ENCODE measurements at regions not wholly inside any gene's neighbourhood (a gene's known extent, or its start where the extent isn't known, plus 50 kb on each side); places are given as distances from the start of the nearest gene placed in this dataset.
"Not testable (repeated sequence)": the region's sequence is repeated elsewhere in the genome, so short reads cannot be mapped to it uniquely, and the experiment has no call there.

DNA sequence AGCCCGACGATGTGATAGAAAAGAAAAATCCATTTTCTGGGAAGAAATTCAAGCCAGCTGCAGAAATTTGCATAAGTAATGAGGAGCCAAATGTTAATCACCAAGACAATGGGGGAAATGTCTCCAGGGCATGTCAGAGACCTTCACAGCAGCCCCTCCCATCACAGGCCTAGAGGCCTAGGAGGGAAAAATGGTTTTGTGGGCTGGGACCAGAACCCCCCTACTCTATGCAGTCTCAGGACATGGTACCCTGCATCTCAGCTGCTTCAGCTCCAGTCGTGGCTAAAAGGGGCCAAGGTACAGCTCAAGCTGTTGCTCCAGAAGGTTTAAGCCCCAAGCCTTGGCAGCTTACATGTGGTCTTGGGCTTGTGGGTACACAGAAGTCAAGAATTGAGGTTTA lies 155.5 kb upstream of the FOXQ1 start:
- not testable (repeated sequence) for DNase-seq (ENCODE audit: low read depth in 2 of 2, low spot score in 1 of 2)

DNA sequence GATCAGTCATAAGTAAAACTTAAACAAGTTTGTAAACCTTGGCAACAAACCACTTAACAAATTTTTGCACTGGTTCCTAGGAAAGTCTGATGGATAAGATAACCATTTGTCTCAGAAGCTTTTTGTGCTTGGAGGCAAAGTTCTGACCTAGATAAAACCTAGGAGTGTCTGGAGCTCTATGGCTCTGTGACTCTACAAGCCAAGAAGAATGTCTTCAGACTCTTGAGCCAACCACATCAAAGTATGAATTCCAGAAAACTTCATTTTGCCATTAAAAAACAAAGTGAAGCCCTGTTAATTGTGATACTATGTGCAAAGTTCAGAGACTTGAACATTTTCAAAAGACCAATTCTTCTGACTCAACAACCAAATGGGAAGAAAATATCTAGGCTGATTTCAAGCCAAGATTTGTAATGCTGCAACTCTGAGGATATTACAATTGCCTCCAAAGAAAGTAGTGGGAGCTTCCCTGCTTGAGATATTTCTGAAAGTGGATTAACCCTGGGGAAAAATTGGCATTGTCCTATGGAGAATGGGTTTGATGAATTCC lies 158.1 kb upstream of the FOXQ1 start:
- DNase-seq (ENCODE audit: low read depth in 2 of 2, low spot score in 1 of 2), result no peak

DNA sequence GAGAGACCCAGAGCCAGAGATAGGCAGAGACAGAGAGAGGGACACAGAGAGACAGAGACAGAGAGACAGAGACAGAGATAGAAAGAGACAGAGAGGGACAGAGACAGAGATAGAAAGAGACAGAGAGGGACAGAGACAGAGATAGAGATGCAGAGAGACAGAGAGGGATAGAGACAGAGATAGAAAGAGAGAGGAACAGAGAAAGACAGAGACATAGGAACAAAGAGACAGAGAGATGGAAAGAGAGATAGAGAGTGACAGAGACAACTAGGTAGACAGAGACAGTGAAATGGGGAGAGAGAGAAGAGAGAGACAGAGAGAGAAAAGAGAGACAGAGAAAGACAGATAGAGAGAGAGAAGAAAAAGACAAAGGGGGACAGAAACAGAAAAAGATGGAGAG lies 165.4 kb upstream of the FOXQ1 start:
- no peak for DNase-seq (ENCODE audit: low read depth in 2 of 2, low spot score in 1 of 2)

DNA sequence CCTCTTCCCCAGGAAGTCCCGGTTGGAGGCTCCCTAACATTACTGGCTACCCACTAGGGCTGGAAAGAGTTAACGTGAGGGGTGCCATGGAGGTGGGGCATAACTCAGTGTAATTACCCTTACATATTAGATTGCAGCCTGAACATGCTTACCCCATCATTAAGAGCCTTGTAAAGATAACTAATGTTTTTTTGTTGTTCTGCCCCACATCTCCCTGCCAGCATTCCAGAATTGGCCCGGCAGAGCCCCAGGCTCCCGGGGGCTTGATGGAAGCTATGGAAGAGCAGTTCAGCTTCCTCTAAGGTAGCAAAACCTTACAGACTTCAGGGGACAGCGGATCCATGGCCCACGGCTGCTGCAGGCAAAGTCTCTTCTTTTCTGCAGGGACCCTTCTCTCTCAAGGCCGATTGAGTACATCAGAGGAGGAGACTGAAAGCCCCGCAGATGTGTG lies 166.1 kb upstream of the FOXQ1 start:
- DNase-seq (ENCODE audit: low read depth in 2 of 2, low spot score in 1 of 2), result no peak

DNA sequence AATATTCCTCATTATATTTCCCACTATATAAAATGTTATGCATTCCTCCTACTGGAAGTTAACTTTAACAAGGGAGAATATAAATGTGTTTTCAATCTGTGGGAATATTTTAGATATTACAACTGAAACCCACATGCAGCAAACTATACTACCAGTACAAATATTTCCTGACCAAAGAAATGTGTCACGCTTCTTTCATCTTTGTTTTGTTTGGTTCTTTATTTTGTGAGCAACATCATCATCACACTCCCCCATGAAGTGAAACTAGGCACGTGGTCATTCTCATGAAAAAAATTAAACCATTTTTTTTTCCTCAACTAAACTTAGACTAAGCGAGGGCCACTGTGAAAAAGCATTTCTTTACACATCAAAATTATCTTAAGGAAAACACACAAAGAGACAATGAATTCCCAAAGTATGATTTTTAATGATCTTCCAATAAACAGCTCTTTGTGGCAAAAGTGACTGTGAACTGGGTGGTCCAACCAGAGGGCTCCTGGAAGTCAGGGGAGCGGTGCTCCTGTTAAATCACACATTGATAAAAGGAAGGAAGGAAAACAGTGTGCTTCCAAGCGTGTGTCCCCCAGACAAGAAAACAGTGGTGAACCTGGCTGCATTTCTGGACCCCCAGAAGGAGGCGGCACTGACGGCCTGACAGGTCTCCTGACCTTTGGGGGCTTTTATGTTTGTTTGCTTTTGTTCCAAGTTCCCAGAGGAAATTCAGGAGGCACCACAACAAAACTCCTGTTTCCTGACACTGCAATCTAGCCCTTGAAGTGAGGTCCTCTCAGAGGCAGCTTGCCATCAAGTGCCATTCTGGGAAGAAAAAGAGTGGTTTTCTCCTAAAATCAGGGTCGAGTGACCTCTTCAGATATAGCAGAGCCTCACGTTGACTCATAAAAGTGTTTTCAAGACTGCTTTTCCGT lies 166.8 kb upstream of the FOXQ1 start:
- no peak for DNase-seq (ENCODE audit: low read depth in 2 of 2, low spot score in 1 of 2)

DNA sequence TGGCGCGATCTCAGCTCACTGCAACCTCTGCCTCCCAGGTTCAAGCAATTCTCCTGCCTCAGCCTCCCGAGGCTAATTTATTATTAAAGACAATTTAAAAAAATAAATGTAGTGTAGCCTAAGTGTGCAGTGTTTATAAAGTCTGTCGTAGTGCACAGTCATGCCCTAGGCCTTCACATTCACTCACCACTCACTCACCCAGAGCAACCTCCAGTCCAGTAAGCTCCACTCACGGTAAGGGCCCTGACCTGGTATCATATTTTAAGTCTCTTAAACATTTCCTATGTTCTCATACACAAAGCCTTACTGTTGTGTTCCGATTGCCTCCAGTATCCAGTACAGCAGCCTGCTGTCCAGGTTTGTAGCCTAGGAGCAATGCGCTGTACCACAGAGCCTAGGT lies 168.2 kb upstream of the FOXQ1 start:
- no peak for DNase-seq (ENCODE audit: low read depth in 2 of 2, low spot score in 1 of 2)

DNA sequence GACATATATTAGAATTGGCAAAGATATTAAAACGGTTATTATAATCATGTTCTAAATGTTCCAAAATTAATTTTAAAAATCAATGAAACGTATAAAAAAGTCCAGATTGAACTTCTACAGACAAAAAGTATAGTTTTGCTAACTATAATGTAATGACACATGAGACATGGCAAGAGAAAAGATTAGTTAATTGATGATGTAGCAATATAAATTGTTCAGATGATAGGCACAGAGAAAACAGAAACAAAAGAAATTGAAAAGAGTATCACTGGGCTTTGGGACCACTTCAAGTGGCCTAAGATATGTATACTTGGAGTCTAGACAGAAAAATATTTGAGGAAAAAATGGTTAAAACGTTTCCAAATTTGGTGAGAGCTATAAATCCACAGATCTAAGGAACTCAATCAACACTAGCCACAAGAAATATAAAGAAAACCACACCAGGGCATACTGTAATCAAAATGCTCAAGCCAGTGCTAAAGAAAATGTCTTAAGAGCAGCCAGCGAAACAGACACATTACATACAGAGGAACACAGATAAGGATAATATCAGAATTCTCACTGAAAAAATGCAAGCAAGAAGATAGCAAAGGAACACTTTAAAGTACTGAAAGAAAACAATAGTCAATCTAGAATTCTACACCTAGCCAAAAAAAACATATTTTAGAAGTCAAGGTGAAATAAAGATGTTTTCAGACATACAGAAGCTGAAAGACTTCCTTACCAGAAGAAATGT lies 172.6 kb upstream of the FOXQ1 start:
- DNase-seq (ENCODE audit: low read depth in 2 of 2, low spot score in 1 of 2), result no peak

DNA sequence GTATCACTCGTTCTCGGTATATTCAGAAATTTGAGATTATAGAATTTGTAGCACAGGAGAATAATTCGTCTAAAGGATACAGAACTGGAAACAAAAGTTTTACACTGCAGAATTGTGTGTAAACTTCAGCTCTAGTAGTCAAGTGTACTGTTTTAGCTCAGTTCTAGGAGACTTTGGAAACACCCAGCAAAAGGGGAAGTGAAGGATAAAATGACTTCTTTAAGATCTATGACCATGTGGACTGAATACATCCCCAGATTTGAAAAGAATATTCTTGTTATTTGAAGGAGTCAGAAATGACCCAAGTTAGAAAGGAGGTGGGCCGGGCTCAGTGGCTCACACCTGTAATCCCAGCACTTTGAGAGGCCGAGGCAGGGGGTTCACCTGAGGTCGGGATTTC lies 174.0 kb upstream of the FOXQ1 start:
- DNase-seq (ENCODE audit: low read depth in 2 of 2, low spot score in 1 of 2), result no peak

DNA sequence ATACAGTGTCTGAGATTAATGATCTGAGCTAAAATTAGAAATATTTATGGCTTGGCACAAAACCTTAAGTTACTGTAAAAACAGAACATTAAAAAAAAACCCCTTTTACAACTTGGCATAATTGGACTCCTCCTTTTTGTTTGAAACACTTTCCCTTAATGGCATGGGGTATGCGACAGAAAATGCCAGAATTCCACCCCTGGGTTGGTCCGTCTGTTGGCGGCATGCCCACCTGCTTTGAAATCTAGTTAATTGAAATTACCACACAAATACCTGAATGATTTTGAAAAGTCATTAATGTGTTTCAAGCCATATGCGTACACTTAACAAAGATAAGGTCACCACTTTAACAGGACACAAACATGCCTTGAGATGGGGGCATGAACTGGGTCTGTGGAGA lies 175.1 kb upstream of the FOXQ1 start:
- DNase-seq (ENCODE audit: low read depth in 2 of 2, low spot score in 1 of 2), result no peak

DNA sequence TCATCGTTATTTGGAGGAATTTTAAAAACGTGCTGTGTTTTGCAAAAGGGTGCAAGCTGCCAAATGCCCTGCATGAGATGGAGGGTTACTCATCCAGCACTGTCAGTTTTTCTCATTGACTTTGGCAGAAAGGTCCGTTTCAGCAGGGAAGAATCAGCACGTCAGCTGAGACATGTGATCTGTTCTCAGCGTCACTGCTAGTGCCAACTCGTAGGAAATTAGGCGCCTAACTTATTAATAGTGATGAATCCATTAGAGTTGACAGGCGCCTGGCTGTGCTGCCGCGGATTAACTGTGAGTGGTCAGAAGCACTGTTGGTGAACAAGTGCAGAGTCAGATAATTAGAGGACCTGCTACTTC lies 175.5 kb upstream of the FOXQ1 start:
- no peak for DNase-seq (ENCODE audit: low read depth in 2 of 2, low spot score in 1 of 2)

DNA sequence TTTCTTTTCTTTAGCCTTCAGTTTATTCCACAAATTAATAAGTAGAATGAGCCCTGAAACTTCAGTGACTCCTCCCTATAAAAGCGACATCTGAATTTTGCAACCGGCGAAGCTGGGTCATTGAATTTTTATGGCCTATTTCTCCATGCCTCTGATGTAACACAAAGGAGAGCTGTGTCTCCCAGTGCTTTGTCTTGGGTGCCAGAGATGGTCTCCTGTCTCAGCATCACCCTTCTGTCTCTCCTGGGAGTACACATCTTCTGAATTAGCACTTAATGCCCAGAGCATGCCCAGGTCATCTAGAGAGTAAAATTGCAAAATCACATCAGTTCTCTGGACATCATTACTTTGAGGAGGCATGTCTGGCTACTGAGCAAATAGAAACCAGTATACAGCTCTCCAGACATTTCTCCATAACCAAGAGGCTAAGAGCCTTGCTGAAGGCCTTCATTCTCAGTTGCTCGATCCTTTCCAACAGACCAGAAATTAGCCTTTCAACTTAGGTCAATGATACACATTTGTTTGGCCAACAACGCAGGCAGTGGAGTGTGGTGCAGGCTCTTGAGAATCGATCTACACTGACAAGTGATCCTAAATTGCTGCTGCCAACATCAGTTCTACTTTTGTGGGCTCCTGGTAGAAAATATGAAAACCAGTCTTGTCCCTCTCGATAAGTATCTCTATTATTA lies 176.0 kb upstream of the FOXQ1 start:
- DNase-seq (ENCODE audit: low read depth in 2 of 2, low spot score in 1 of 2), result no peak

DNA sequence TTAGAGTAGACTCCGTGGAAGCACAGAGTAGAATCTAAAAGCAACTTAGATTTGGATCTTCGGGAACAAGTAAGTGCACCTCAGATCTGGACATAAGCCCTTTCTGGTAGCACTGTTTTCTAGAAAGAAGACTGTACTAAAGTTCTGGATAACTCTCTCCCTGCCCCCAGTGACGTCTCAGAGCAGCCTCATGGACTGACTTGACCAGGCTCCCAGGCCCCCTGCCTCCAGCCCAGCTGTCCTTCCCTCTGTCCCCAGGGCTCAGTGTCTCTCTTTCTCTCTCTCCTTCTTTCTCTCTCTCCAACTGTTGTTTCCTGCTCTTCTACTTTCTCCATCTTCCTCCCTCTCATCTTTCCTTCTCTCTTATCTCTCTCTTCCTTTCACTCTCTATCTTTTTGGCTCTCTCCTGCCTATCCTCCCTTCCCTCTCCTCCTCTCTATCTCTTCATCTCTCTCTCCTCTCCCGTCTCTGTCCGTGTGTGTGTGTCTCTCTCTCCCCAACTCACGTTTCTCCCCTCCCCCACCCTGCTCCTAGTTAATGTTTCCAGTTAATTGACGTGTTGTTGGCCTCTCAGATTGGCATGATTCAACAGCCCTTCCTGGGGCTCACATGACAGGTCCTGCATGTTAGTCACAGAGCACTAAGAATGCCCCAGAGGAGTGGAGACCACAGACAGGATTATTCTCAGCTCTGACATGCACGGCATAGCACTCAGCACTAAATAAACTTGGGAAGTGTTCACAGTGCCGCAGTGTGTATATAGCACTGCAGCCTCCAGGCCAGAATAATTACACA lies 180.4 kb upstream of the FOXQ1 start:
- no peak for DNase-seq (ENCODE audit: low read depth in 2 of 2, low spot score in 1 of 2)

DNA sequence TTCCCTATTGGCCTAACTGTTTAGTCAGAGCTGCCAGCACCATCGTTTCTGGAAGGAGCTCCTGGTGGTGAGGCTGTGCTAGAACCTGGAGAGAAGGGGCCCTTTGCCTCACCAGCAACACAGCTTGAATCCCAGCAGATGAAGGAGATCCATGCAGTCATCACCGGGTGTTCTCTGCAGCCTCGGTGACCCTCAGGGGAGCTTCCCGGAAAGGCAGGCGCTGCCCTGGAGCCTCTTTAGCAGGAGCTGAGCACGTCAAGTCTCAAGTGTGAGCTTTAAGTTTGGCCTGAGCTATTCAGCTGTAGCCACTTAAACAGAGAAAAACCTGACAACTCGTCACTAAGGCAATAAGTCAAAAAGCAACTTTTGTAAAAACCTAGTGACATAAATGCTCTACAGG lies 181.2 kb upstream of the FOXQ1 start:
- no peak for DNase-seq (ENCODE audit: low read depth in 2 of 2, low spot score in 1 of 2)

DNA sequence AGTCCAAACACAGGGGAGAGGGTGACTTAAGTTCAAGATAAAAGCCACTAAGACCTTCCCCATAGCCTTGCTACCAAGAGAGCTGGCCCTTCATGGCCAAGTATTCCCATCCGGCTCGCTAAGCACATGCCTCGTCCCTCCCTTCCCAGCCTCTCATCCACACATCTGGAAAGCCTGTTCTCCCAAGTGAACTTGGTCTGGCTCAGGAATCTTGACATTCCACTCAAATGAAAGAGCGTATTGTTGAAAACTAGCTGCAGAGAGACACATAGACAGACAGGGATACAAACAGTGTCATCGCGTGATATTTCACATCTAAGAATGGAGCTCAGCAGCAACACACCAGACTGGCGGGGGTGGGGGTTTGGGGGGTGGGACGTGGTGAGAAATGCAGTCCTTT lies 182.8 kb upstream of the FOXQ1 start:
- DNase-seq (ENCODE audit: low read depth in 2 of 2, low spot score in 1 of 2), result no peak

DNA sequence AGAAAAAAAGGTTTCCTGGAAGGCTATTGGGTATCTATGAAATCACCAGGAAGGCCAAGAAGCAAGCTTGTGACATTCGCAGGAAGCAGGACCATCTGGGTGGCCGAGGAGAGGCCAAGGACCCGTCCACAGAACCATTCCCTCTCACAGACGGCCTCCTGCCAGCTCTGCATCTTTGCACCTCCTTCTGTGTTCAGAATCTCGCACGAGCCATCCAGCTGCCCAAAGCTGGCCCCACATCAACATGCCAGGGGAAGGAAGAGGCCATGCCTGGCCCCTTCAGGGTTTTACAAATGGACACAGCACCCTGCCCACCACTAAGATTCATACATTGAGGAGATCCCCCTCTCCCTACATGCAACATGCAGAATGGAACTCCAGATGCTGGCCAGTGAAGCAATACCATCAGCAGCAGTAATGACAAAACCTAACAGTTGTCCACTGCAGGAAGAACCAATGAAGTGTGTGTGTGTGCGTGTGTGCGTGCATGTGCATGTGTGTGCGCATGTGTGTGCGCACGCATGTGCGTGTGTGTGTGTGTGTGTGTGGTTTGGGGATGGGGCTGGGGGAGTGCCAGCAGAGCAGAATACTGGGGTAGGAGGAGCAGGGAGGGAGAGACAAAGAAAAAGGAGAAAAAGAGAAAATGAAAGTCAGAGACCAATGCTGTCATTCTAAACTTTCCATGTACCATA lies 184.2 kb upstream of the FOXQ1 start:
- no peak for DNase-seq (ENCODE audit: low read depth in 2 of 2, low spot score in 1 of 2)

DNA sequence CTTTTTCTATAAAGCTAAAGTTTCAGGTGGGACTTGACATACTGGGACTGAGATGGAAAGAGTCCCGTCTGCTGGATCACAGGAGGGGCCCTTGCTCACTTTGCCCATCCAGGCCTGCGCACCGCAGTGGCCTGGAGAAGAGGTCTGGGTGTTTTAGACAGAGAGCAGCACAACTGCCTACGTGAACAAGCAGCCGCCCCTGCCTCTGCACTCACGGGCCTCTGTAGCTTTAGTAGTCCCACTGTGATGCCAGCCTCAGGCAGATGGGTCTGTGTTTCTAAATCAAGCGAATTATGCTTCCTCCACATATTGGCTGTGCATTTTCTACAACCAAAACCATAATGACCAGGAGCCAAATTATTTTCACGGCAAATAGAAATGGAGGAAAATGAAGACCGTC lies 184.8 kb upstream of the FOXQ1 start:
- DNase-seq (ENCODE audit: low read depth in 2 of 2, low spot score in 1 of 2), result no peak

DNA sequence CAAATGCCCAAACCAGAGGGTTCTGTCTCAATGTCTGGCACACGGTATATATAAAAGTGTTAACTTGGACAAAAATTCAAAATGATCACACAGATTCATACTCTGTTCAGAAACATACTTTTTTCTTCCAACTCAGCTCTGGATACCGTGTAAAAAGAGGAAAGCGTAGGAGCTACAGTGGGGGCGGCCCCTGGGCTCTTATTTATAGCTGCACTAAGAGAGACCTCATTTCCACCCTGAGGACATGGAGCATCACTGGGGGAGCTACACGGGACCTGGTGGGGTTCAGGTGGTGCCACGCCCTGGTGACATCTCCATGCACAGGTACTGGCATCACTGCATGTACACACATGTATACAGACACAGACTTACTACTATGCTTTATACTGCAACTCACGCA lies 185.9 kb upstream of the FOXQ1 start:
- DNase-seq (ENCODE audit: low read depth in 2 of 2, low spot score in 1 of 2), result no peak

DNA sequence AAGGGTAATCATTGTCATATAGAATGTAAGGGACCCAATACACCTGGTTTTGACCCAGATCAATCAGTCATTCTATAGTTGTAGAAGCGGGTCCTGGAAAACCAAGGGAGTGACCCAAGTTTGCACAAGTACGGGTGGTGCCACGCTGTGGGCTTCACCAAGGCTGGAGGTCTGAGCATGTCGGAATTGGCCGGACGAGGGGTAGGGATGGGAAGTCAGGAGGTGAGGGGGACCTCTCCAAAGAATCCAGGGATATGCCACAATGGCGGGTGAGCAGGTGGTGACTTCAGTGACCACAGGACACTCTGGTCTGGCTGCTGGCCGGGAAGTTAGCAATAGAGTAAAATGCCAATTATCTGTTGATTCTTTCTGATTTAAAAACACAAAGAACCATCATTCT lies 186.6 kb upstream of the FOXQ1 start:
- DNase-seq (ENCODE audit: low read depth in 2 of 2, low spot score in 1 of 2), result no peak

DNA sequence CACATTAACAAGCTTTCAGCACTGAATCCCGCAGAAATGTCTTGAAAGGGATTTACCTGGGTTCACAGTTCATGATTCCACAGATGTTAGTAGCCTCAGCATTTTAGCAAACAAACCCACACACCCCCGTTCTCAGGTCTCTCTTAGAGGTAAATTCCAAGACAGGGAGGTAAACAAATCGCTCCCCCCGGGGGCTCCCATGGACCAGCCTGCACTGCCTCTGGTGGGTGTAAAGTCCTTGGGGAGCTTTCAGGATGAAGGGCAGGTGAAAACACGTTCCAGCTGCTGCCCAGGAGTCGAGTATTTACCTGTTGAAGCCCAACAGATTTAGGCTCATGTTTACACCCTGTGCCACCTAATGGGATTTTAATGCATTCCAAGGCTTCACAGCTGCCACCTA lies 187.0 kb upstream of the FOXQ1 start:
- DNase-seq (ENCODE audit: low read depth in 2 of 2, low spot score in 1 of 2), result no peak
